ENCODE measurements at regions not wholly inside any gene's neighbourhood (a gene's known extent, or its start where the extent isn't known, plus 50 kb on each side); places are given as distances from the start of the nearest gene placed in this dataset.
"Not testable (repeated sequence)": the region's sequence is repeated elsewhere in the genome, so short reads cannot be mapped to it uniquely, and the experiment has no call there.

DNA sequence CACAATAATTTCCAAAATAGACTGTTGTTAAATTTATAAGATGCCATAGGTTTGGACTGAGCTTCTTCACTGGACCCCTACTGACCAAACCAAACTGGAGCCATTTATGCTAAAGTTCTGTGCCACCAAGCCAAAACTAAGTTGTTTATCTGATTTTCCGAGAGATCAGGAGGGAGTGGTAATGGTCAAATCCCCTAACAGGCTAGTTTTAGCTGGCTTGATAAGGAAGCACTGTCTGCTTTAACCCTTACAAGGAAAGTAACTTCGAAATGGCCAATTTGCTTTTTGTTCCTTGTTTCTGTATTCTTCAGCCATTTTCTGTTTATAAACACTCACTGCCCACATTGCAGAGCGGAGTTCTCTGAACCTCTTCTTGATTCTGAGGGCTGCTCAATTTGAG, 246.8 kb upstream of the TUT7 start:
- DNase-seq: no peak

DNA sequence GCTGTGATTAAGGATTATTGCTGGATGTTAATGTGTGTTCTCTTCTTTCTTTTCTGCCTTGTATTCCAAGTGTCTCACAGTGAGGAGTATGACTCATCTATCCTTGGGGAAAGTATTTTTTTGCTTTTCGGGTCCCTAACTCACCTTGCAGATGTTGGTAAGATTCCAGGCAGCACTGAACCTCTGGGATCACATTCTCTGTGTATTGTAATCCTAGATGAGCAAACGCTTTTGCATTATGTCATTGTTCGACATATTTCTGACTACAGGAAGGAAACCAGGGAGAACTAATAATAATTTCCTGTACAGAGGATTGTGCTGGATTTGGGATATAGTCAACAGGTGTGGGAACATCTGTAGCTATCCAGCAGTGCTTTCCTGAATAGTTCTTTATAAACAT, 246.1 kb upstream of the TUT7 start:
- no peak for DNase-seq

DNA sequence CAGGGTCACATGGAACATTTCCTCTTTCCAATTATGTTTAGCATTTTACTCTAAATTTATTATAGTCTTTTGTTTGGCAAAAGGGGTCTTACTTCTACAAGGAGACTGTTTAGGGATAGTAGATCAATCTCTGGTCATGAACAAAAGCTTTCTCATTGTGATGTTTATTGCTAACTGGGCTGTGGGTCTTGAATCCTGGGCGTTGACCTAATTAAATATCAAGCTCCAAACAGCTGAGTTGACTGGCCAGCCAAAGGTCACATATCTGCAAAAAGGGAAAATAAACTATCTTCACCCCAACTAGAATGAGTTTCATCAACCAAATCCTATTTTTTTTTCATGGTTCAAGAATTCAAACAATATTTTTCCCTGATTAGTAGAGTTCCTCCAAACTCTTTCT, 245.4 kb upstream of the TUT7 start:
- no peak for DNase-seq

DNA sequence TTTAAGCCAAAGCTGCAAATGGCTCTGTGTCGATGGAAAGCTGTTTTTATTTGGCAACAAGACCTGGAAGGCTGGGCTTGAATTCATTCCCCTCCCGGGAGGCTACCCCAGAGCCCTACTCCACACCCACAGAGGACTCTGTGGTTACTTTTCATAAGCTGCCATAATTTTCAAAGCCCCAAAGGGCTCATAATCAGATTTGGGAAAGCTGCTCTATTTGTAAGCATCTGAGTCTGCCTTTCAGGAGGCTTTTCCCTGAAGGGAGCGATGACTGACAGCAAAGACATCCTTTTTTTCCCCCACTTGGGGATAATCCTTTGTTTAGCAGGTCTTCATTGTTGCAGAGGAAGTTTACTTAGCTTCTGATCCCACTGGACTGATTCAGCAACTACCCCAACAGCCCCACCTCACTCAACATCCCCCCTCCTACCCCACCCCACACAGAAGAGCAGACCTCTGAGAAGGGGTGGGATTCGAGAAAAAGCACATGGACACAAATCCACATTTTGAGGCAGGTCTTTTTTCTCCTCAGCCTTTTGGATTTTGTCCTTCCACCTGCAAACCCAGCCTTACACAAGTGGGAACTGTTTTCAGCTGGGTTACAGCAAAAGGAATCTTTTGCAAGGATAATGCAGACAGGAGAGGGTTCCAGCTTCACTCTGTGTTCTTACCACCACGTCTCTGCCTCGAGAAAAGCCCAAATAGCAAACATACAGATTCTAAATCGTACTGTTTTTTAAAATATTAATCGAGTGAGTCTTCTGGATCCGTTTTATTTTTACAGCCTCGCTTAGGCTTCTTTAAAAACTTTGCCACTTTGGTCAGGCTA, 244.4 kb upstream of the TUT7 start:
- no peak for DNase-seq

DNA sequence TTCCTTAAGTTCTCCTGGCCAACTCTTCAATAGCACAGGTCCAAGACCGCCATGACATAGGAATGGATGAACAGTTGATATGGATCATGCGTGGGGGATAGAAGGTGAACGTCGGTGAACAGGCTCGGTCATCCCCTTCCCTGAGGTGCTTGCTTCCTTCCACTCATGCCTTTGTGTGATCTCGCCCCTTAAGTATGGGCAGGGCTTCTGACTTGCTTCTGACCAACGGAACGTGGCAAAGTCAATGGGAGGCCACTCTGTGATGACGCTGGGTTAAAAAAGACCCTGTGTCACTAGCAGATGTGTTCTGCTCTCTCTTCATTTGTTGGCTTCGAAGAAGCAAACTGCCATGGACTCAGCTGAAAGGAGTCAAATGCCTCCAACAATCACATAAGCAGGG, 240.5 kb upstream of the TUT7 start:
- DNase-seq: no peak

DNA sequence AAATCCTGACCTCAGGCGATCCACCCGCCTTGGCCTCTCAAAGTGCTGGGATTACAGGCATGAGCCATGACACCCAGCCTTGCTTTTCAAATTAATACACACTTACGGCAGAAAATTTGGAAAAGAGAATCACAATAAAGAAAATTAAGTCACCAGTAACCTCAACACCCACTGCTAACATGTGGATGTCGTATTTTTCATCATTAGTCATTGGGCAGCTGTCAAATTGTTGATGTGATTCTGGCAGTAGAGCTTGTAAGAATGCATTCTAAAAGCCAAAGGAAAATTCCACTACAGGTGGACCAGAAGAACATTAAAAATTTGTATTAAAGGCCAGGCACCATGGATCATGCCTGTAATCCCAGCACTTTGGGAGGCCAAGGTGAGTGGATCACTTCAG, 237.3 kb upstream of the TUT7 start:
- no peak for DNase-seq

DNA sequence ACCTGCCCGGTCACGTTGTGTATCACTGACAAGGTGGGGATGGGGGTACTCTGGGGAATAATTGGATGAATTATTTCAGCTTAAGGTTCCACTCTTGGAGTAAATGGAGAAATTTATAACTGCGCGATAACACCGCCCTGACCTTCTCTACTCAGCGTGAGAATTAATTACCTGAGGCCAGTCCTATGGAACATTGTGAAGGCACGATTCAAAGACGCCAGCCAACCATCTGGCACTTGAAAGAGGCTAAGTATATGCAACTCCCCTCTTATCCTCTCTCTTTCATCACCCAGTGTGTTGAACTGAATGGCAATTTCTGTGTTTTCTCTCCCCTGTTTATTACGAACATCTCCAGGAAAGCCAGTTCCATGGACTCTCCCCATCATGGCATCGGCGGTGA, 235.5 kb upstream of the TUT7 start:
- no peak for DNase-seq

DNA sequence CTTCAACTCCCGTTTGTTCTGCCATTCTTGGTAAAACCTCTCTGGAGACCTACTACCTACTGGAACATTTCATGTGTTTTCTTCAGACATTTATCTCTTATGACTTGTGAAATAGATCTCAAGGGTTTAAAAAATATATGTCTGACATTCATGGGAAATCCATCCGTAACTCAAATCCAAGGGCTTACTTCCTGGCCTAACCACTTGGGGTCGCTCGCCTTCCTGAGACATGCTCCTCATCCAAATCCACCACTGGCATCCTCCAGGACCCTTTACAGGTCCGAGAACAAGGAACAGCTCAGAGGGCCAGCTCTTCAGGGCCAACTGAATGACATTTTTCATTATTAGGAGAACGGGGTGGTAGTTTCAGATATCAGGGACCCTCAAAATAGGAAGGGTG, 235.1 kb upstream of the TUT7 start:
- no peak for DNase-seq

DNA sequence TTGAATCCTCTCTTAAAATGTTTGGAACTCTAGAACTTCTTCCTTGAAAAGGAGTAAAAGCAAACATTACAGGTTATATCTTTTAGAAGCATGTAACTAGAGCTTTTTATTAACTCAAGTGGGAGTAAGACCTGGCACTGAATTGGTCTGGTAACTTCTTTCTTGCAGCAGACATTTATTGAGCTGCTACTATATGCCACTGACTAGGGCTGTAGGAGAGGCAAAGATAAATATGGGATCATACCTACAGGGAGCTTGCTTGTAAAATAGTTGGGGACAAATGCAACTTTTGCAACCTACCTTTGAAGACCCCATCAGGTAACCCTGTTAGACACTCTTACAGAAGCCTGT, 231.9 kb upstream of the TUT7 start:
- no peak for DNase-seq

DNA sequence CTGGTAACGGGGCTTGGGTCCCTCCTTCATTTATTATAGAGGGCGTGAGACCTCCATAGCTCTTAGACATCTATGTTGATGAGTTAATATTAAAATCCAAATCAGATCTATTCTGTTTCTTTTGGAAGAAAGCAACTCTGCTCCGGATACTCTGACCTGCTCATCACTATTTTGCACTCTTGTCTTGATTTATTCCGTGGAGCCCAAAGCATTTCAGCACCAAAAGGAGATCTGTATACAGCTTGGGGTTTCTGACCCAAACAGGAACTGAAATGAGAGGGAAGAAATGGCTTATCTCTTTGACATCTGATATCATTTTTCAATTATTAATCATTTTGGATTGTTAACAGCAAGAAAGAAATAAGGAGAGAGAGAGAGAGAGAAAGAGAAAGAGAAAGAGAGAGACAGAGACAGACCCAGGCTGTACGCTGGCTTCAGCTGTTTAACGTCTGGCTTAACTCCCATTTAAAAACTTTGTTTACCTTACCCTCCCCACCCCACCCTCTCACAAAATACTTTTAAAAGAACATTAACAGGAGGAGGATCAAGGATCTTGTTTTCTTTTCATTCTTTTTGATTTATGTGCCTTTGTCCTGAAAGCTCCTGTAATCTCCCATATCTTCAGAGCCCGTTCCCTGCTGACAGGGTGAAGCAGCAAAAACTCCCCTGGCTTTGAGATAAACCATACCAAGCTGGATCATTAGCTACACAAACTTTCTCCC, 231.4 kb upstream of the TUT7 start:
- DNase-seq: no peak

DNA sequence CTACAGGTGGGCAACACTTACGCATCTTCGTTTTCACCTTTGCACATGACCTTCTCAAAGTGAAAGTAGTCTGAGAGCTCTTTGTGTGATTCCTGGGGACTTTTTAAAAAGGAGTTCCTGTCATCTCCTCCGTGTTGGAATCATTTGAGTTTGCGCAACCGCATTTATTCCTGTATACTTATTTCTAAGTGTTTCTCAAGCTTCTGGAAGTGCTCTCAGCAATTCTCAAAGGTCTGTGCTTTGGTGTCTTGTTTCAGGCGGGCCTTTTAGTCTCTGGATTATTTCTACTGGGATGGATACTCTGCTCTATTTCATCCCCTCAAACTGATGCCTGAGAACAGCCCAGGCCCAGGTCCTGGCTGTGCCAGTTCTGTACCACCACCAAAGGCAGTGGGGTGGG, 226.5 kb upstream of the TUT7 start:
- no peak for DNase-seq

DNA sequence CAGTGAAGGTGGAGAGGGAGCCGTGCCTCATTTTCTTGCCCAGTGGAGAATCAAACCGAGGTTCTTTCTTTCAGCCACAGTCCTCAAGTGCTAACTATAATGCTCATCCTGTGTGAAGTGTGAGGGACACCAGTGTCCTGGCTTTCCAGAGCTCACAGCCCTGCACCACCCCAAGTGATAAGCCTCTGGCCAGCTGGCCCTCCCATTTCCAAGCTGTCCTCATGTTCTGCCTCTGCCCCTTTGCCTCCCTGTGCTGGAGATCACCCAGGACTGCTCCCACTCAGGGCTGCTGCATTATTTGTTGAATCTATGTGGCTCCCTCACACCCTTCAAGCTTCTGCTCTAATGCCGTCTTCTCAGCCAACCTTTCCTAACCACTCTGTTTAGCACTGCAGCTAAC, 224.5 kb upstream of the TUT7 start:
- no peak for DNase-seq

DNA sequence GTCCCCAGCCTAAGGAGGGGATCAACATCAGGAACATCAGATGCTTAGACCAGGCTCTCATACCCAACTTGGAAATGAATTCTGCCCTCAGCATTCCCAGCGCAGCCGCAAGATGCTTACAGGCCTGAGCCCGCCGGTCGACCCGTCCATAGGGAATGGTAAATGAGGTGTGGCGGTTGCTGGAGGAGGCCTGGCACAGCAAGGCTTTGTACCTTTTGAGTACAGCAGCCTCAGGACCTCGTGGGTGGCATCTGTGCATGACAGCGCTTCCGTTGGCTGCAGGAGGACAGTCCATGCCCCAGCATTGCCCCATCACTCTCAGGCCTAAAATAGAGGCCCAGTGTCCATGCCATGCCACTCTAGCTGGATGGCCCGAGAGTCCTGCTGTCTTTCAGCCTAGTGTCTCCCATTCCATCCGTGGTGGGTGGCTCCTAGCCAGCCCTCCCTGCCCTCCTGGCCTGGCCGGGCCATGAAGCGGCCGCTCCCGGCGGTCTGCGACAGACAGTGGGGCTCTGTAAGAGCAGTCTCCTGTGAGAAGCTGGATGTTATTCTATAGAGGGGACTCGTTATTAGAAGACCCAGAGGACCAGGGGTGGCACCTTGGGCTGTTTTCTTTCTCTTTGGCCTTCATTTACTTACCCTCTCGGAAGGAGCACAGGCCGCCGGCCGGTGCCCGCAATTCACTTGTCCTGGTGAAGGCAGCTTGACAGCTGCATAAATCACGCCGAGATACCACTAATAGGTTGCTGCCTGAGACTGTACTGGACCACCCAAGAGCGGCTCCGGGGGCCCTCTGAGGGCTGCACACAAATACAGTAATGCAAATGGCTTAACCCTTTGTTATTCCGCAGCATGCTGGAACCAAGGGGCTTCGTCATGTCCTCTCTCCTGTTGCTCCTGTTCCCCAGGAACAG, 223.5 kb upstream of the TUT7 start:
- DNase-seq: no peak

DNA sequence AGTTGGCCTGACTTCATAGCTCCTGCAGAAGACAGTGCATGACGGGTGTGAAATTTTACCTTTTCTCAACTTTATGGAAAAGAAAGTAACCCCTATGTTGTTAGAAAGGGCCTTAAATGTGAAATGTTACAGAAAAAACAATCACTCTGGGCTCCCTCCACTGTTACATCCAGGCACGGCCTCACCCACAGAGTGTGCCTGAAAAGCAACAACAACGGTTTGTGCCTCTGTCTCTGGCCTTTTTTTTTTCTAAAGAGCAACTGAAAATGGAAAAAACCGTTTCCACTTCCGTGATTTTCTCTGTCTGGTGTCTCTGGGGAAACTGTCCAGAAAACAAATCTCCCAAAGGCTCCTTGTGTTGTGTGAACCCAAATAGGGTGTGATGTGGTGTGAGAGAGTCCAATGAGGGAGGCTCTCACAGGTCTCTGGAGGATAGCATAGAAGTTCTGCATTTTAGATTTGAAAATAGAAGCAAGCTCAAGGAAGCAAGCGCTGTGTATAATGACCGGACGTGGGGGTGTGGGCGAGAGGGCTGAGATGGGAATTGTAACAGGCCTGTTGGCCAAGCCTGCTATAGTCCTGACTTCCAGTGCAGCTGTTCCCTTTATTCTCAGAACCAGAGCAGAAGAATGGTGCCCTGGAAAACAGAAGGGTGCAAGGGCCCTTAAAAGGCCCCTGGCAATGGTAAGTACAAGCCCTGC, 221.8 kb upstream of the TUT7 start:
- no peak for DNase-seq

DNA sequence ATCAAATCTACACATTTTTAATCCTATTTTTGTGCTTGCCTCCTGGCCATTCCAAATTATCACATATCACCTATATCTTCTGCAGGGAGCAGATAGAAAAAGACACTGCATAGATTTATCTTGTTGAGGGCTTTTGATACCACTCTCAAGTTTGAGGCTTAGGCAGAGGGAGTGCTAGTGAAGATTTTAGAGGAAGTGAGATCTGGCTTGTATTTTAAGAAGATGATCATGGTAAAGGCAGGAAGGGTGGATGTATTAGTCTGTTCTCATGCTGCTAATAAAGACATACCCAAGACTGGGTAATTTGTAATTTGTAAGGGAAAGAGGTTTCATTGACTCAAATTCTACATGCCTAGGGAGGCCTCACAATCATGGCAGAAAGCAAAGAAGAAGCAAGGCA, 220.9 kb upstream of the TUT7 start:
- no peak for DNase-seq

DNA sequence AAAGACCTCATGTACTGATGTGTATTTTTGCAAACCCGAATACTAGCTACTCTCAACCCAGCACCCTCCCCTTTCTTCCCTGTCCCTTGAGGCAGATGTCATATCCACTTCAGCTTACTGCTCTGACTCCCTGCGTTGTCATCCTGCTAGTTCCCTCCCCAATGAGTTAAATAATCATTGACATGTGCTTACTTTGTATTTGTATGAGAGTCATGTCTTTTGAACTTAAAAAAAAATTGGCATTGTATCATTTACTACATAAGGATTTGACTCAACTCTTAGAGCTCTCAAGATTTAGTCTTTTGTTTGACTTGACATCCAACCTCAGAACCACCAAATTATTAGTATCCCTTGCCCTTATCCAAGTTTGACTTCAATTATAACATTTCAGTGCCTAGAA, 219.7 kb upstream of the TUT7 start:
- DNase-seq: no peak

DNA sequence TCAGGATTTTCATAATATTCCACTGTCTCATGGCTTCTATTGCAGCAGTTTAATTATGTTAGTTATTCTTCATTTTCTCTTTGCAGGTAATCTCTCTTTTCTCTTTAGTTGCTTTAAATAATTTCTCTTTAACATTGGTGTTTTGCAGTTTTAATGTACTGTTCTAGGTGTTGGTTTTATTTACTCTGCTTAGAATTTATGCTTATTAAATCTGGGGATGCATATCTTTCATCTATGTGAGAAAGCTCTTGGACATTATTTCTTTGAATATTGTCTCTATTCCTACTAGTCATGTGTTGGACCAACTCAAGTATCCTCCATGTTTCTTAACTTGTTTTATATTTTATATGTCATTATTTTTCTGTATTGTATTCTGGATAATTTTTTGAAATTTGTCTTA, 218.7 kb upstream of the TUT7 start:
- DNase-seq: no peak

DNA sequence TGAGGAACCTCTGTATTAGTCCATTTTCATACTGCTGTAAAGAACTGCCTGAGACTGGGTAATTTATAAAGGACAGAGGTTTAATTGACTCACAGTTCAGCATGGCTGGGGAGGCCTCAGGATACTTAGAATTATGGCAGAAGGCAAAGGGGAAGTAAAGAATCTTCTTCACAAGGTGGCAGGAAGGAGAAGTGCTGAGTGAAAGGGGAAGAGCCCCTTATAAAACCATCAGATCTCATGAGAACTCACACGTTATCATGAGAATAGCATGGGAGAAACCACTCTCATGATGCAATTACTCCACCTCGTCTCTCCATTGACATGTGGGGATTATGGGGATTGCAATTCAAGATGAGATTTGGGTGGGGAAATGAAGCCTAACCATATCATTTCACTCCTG, 211.4 kb upstream of the TUT7 start:
- not testable (repeated sequence) for DNase-seq

DNA sequence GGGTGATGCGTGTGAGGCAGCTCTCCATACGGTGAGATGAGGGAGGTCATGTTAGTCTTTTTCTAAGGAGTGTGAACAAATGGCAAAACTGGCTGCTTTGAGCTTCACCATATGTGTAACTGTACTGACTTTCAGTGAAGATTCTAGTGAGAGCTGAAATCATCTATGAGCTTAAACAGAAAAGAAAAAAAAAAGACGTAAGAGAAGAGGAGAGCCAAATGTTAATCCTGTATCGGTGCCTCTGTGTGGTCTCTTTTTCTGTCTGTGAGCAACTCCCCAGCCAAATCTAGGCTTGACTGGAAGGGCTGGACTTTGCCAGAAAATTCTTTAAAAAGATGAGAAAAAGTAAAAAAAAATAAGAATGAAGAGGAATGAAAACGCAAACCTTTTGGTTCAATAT, 209.7 kb upstream of the TUT7 start:
- DNase-seq: no peak

DNA sequence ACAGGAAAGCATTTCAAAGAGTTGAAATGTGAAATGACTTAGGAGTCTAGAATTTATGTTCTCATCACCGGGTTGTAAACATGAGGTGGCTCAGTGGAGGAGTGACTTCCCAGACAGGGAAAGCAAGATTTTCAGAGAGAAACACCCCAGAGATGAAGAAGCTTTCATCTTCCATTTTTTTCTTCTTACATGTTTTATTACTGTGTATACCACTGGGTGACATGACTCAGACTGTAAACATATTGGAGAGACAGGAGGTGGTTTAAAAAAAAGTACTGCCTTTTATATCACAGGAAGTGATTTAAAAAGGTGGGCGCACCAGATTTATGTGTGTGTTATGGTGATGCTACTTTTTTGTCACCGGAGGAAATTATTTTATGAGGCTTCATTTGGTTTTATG, 209.1 kb upstream of the TUT7 start:
- DNase-seq: no peak

DNA sequence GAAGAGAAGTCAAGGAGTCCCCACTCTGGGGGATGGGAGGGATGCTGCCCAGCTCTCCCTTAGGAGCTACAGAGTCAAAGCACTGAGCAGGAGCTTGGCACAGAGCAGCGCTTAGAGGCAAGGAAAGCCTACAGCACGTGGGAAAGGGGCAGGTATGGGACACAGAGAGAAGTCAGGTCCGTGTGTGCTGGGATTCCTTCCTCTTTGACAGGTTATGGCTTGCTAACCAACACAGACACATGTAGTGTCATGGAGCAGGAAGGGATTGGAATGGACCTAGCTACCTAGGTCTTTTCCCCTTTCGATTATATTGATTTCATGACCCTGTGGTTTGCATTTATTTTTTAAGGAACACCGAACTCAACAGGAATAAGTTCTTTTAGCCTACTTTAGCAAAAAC, 208.5 kb upstream of the TUT7 start:
- no peak for DNase-seq

DNA sequence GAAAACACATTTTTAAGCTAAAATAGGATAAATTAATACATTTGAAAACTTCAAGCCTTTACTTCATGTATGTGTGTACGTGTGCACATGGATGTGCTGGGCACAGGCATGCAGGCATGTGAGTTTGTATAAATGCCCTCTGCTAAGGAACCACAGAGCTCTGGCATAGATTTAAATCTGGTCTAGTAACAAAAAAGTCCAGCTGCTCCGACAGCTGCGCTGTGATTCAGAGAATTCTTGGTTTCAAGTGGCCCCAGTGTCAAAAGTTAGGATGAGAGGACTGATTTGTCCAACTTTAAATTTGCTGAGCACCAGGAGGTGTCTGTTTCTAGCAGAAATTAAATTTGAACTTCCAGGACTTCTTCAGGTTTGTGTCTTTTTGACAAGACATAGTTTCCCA, 203.7 kb upstream of the TUT7 start:
- DNase-seq: no peak
